WTC11 (cell line): ENCODE measurements at regions not wholly inside any gene's neighbourhood (a gene's known extent, or its start where the extent isn't known, plus 50 kb on each side); places are given as distances from the start of the nearest gene placed in this dataset.
"Not testable (repeated sequence)": the region's sequence is repeated elsewhere in the genome, so short reads cannot be mapped to it uniquely, and the experiment has no call there.

Experiments used
- MAX ChIP-seq: sonication (generic); formaldehyde crosslinking; IDR thresholded peaks from 2 replicates; pipeline ENCODE4 v1.8.0; 2022; ENCODE audit warnings: mild to moderate bottlenecking, missing genetic modification reagents
- TF ChIP-seq, protein P1 (sequence below): fragments of 200-600 bp; IDR thresholded peaks from 2 replicates; pipeline ENCODE4 v1.8.0; 2022; ENCODE audit warnings: antibody characterized with exemption

- TF ChIP-seq, protein P1, sequence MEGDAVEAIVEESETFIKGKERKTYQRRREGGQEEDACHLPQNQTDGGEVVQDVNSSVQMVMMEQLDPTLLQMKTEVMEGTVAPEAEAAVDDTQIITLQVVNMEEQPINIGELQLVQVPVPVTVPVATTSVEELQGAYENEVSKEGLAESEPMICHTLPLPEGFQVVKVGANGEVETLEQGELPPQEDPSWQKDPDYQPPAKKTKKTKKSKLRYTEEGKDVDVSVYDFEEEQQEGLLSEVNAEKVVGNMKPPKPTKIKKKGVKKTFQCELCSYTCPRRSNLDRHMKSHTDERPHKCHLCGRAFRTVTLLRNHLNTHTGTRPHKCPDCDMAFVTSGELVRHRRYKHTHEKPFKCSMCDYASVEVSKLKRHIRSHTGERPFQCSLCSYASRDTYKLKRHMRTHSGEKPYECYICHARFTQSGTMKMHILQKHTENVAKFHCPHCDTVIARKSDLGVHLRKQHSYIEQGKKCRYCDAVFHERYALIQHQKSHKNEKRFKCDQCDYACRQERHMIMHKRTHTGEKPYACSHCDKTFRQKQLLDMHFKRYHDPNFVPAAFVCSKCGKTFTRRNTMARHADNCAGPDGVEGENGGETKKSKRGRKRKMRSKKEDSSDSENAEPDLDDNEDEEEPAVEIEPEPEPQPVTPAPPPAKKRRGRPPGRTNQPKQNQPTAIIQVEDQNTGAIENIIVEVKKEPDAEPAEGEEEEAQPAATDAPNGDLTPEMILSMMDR = not testable (repeated sequence)
- not testable (repeated sequence) for TF ChIP-seq MAX (CRISPR knock-in tag)
Measured at GRCh38 chr17:53748159-53748820, 74.4 kb upstream of the KIF2B start.
